ENCODE measurements at regions not wholly inside any gene's neighbourhood (a gene's known extent, or its start where the extent isn't known, plus 50 kb on each side); places are given as distances from the start of the nearest gene placed in this dataset.

DNA sequence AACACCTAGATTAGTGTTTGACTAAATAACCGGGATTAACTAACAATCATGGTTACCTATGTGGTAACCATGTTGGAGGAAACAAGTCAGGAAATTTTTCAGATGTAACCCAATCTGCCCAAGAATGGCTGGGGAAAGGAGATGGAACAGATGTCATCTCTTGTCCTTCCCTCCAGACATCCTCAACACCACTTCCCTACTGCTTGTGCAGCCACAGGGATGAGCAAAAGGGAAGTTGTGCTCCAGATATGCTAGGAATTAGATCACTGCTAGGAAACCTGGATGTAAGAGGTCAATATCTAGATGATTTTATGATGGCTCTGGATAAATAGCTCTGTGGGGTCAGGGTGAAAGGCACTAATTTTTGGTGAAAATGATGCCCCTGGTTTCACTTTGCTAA is 61.3 kb upstream of the ELL2 start:
- no peak for DNase-seq (ENCODE audit: low read depth in 1 of 2, low spot score in 1 of 2)
- H3K27ac ChIP-seq (replicated peaks), result no peak overlapping the region
- TF ChIP-seq REST (IDR thresholded peaks at IDR 0.05; ENCODE audit: insufficient replicate concordance, low read depth), result no peak
- no peak for TF ChIP-seq CTCF (IDR thresholded peaks at IDR 0.05; ENCODE audit: insufficient read depth, low read length)
- TF ChIP-seq POLR2AphosphoS5 (IDR thresholded peaks at IDR 0.05; ENCODE audit: low read depth), result no peak
- no peak for TF ChIP-seq SPI1 (IDR thresholded peaks at IDR 0.05; ENCODE audit: borderline replicate concordance, low read depth)
- TF ChIP-seq GABPA (IDR thresholded peaks at IDR 0.05; ENCODE audit: low read depth), result no peak

DNA sequence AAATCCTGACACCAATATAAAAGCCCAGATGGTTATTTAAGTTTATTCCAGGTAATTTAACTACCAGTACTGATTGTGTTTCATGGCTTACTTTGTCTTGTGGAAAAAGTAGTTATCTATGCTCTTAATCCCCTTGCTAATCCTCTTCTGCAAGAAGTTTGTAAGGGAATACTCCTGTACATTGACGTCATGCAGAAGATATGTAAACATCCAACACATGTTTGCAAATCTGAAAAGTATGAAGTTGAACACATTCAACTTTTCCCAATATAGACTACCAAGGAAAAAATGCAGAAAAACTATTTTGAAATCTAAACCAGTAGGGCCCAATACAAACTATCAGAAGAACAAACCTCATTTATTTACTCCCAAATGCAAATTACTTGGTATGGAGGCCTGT is 56.3 kb upstream of the ELL2 start:
- TF ChIP-seq GABPA (IDR thresholded peaks at IDR 0.05; ENCODE audit: low read depth), result no peak
- no peak for TF ChIP-seq REST (IDR thresholded peaks at IDR 0.05; ENCODE audit: insufficient replicate concordance, low read depth)
- no peak for TF ChIP-seq CTCF (IDR thresholded peaks at IDR 0.05; ENCODE audit: insufficient read depth, low read length)
- no peak for TF ChIP-seq POLR2AphosphoS5 (IDR thresholded peaks at IDR 0.05; ENCODE audit: low read depth)
- TF ChIP-seq SPI1 (IDR thresholded peaks at IDR 0.05; ENCODE audit: borderline replicate concordance, low read depth), result no peak
- H3K27me3 ChIP-seq (ENCODE audit: insufficient read depth, poor library complexity, severe bottlenecking), result no peaks in the 10 kb centered on the region
- no peak overlapping the region for H3K27ac ChIP-seq (replicated peaks)
- no peak overlapping the region for H3K4me3 ChIP-seq (replicated peaks; ENCODE audit: insufficient read depth, low read length)
- DNase-seq (ENCODE audit: low read depth in 1 of 2, low spot score in 1 of 2), result no peak

More for the DNA sequence above, 61.3 kb upstream of the ELL2 start:
- no peak overlapping the region for H3K4me3 ChIP-seq (replicated peaks; ENCODE audit: insufficient read depth, low read length)
- no peaks in the 10 kb centered on the region for H3K27me3 ChIP-seq (ENCODE audit: insufficient read depth, poor library complexity, severe bottlenecking)

DNA sequence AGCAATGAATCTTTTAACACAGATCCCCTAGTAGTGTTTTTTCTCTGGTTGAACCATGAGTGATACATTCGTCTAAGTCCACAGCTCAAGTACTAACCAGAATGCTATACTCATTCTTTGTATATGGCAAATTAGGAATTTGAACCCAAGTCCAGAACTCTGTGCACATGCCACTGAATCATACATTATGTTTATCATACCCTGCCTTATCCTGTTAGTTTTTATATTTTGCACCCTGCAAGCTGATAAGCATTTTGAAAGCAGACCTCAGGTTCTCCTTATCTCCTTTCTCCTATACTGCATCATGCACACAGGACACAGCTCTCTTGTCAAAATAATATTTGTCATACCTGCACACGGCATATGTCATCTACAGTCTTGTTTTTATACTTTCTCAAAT is 54.6 kb upstream of the ELL2 start:
- no peak for DNase-seq (ENCODE audit: low read depth in 1 of 2, low spot score in 1 of 2)
- no peak for TF ChIP-seq POLR2AphosphoS5 (IDR thresholded peaks at IDR 0.05; ENCODE audit: low read depth)
- no peak for TF ChIP-seq REST (IDR thresholded peaks at IDR 0.05; ENCODE audit: insufficient replicate concordance, low read depth)
- no peak for TF ChIP-seq CTCF (IDR thresholded peaks at IDR 0.05; ENCODE audit: insufficient read depth, low read length)
- no peak for TF ChIP-seq SPI1 (IDR thresholded peaks at IDR 0.05; ENCODE audit: borderline replicate concordance, low read depth)
- TF ChIP-seq GABPA (IDR thresholded peaks at IDR 0.05; ENCODE audit: low read depth), result no peak
- H3K27ac ChIP-seq (replicated peaks), result no peak overlapping the region

More for the DNA sequence above, 54.6 kb upstream of the ELL2 start:
- Histone ChIP-seq H3K4me3 (replicated peaks; ENCODE audit: insufficient read depth, low read length) (no peak overlapping the region), H3K27me3 (ENCODE audit: insufficient read depth, poor library complexity, severe bottlenecking) (no peaks in the 10 kb centered on the region)
